Aorta (tissue), 5 donors: ENCODE measurements at regions not wholly inside any gene's neighbourhood (a gene's known extent, or its start where the extent isn't known, plus 50 kb on each side); places are given as distances from the start of the nearest gene placed in this dataset.

Experiments
- ATAC-seq: fragments of 200-7000 bp; cut with Tn5 transposase; one replicate; pipeline ENCODE4 v1.9.1; 2022; ENCODE audit warnings: moderate library complexity; ENCODE audit not compliant: low FRiP score
- DNase-seq, 2 donors: peaks; one replicate each; pipeline ENCODE4 v3.0.0-alpha.2; 2020
- H3K27ac ChIP-seq, 2 donors: one replicate each; pipeline ENCODE4 v1.5.1; 2013; ENCODE audit warnings: low read length in 2 of 2, mild to moderate bottlenecking in 2 of 2, moderate library complexity in 2 of 2, control low read depth in 1 of 2, inconsistent platforms in 1 of 2, low read depth in 1 of 2
- H3K27me3 ChIP-seq, 2 donors: one replicate each; pipeline ENCODE4 v1.6.1; 2013; ENCODE audit warnings: control low read depth in 1 of 2, low read length in 1 of 2, mild to moderate bottlenecking in 1 of 2, moderate library complexity in 1 of 2; ENCODE audit not compliant: insufficient read depth in 2 of 2, control insufficient read depth in 1 of 2
- H3K36me3 ChIP-seq, 2 donors: one replicate each; pipeline ENCODE4 v1.6.1; 2013; ENCODE audit warnings: control low read depth in 1 of 2, low read length in 1 of 2, mild to moderate bottlenecking in 1 of 2; ENCODE audit not compliant: insufficient read depth in 2 of 2, control insufficient read depth in 1 of 2
- H3K4me1 ChIP-seq, 2 donors: one replicate each; pipeline ENCODE4 v1.6.1; 2013; ENCODE audit warnings: low read length in 2 of 2, control low read depth in 1 of 2, mild to moderate bottlenecking in 1 of 2, moderate library complexity in 1 of 2; ENCODE audit not compliant: insufficient read depth in 2 of 2, control insufficient read depth in 1 of 2
- H3K4me3 ChIP-seq, 2 donors: one replicate each; pipeline ENCODE4 v1.5.1; 2013; ENCODE audit warnings: low read length in 2 of 2, control low read depth in 1 of 2, mild to moderate bottlenecking in 1 of 2
- H3K9me3 ChIP-seq: one replicate; pipeline ENCODE4 v1.6.1; 2013; ENCODE audit warnings: mild to moderate bottlenecking, low read length; ENCODE audit not compliant: control insufficient read depth
- WGBS, 2 donors: extraction: QIAGEN DNeasy Blood & Tissue Kit; methylation state at CpG; one replicate each; pipeline ENCODE4 v1.1.7; 2013; 5-methylcytosine and 5-hydroxymethylcytosine counted together
- intact Hi-C, 2 donors: fragments of 100-400 bp; cut with DNase I; formaldehyde crosslinking; loops; one replicate each; pipeline versions ENCODE4 v1.14.2 to v1.15.0; 2022
- donor health status: healthy with polysubstance abuse.
- donor health status: Bipolar disorder and iron deficiency.
- donor health status: DM: no; HTN: no; CAD: no.
- donor health status: DM: no; HTN: no; CAD: no.
- donor health status: DM: yes; HTN: yes; CAD: no.

DNA sequence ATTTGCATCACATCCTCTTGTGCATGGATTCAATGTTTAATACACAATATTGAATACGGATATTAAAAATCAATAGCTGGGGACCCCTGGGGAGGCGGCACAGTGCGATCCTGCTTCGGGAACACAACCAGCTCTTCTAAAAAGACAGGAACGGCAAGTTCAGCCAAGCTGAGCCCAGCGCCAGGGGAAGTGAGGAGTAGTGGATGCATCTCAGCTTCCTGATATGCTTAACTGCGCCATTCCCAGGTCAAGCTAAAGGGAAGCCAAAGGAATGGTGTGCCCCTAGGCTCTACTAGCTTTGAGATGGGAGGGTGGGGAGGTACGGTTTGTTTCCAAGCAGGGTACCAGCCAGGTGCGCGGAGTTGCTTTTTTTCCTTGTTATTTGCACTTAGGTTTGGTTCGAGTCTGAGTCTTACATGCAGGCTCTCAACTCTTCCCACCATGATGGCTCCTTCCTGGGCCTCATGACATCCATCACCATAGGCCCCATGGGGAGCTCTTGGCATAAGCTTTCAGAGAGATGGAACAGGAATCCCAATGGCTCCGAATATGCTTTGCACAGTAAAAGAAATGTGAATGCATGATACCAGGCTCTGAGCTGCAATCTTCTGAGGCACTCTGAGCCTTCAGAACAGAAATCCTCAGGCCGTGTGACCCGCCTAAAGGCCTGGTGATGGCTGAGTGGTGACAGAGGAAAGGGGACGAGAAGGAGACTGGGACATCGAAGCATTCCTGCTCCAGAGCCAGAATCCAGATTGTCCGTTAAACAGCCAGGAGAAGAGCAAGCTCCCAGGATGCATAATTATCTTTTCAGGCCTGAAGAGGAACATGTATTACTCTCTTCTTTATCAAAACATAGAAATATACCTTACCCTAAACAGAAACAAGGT, 51.8 kb upstream of the BCOR start:
- no peak for DNase-seq
- Histone ChIP-seq H3K4me1 (no peaks in the 10 kb centered on the region), H3K27ac (no peak overlapping the region), H3K27me3 (no peaks in the 10 kb centered on the region), H3K4me3 (no peak overlapping the region), H3K9me3 (no peaks in the 10 kb centered on the region), H3K36me3 (no peaks in the 10 kb centered on the region)
- ATAC-seq, result no peak
- intact Hi-C loops, result loop anchor here (5.0 to 10.0 kb wide), 5 partner anchors 42 to 422 kb away; no protein-coding TSS in a partner anchor
- WGBS, 2 donors, result 54 to 93% methylated on average over 17 of the region's 17 CpGs

DNA sequence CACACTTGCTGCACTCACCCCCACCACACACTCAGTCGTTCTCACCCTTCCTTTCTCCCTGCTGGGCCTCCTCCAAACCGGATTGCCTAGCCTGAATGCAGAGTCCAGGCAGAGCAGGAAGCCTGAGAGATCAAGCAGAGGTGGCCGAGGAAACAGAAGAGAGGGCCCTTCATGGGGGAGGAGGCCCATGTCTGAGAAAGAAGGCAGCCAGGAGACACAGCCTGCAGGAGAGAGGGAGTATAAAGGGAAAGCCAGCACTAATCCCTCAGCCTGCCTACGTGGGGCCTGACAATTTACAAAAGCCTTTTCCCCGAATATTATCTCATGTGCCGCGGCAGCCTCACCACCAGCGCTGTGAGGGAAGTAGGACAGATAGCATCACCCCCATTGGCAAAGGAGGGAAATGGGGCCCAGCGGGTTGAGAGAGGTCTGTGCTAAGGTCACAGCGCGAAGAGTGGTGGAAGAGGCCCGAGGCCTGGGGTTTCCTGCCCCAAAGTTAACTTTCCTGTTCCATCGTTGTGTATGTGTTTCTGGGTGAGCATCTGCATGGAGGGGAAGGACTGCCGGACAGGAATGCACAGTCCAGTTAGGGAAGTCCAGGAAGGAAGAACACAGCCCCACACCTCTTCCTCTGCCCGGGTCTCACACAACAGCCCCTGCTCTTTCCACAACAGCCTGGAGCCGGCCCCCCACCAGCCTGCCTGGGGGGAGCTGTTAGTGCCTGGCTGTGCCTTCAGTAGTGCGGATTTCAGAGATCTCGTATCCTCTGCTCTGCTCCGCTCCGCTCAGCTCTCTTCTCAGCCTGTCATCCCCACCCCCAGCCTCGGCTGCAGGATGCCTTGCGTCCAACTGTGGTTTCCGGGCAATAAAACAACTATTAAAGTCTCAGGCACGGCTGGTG, 50.9 kb upstream of the BCOR start:
- no peak overlapping the region for H3K27ac ChIP-seq
- no peaks in the 10 kb centered on the region for H3K9me3 ChIP-seq
- no peak for ATAC-seq
- intact Hi-C loops, result no loop called here
- no peak overlapping the region for H3K4me3 ChIP-seq
- H3K4me1 ChIP-seq, result no peaks in the 10 kb centered on the region
- WGBS, 2 donors, result 54 to 92% methylated on average over 24 of the region's 24 CpGs
- no peaks in the 10 kb centered on the region for H3K27me3 ChIP-seq
- DNase-seq, result no peak
- H3K36me3 ChIP-seq, result no peaks in the 10 kb centered on the region

DNA sequence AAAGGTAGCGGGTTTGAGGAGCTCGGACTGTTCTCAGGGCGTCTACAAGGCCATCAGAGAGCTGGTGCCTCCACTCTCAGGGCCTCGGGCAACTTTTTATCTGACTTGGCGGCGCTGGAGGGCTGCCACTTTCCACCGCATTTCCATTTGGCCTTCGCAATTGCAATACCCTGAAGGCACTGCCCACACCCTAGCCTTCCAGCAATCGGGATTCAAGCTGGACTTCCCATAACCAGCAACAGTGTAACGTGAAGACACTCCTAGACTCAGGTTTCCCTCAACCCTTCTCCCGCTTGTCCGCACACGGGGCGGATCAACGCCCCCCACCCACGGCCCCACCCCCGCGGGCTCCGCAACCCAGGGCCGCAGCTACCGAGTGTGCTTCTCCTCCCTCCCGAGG, 50.2 kb upstream of the BCOR start:
- no peak for DNase-seq
- H3K4me3 ChIP-seq, result no peak overlapping the region
- 57 to 93% methylated on average over 22 of the region's 22 CpGs for WGBS, 2 donors
- H3K27me3 ChIP-seq, result no peaks in the 10 kb centered on the region
- no peak for ATAC-seq
- no peaks in the 10 kb centered on the region for H3K36me3 ChIP-seq
- H3K27ac ChIP-seq, result no peak overlapping the region
- no peaks in the 10 kb centered on the region for H3K9me3 ChIP-seq
- intact Hi-C loops, result no loop called here
- no peaks in the 10 kb centered on the region for H3K4me1 ChIP-seq
